ENCODE measurements at regions not wholly inside any gene's neighbourhood (a gene's known extent, or its start where the extent isn't known, plus 50 kb on each side); places are given as distances from the start of the nearest gene placed in this dataset.

- TF ChIP-seq CTCF (IDR thresholded peaks at IDR 0.05; ENCODE audit: low read depth, low read length) (no peak), POLR2A (IDR thresholded peaks at IDR 0.05; ENCODE audit: extremely low read depth, insufficient read length) (no peak), MYC (IDR thresholded peaks at IDR 0.05; ENCODE audit: low read depth, low read length) (no peak)
Observed at GRCh38 chr7:46215987-46216567, 295.0 kb upstream of the IGFBP3 start.
